K562 (cell line): ENCODE measurements at regions not wholly inside any gene's neighbourhood (a gene's known extent, or its start where the extent isn't known, plus 50 kb on each side); places are given as distances from the start of the nearest gene placed in this dataset.
A peak's percentile ranks its signal among the peaks of the same experiment; 100 is the strongest.

Source experiments
- ARHGAP35 ChIP-seq: fragments of 450-650 bp; IDR thresholded peaks from 2 replicates; pipeline ENCODE4 v1.6.1; 2018; ENCODE audit not compliant: partially characterized antibody
- CBFA2T3 ChIP-seq: fragments of 450-650 bp; IDR thresholded peaks from 2 replicates; pipeline ENCODE4 v1.6.1; 2017
- CEBPB ChIP-seq: fragments of 450-650 bp; IDR thresholded peaks from 2 replicates; pipeline ENCODE4 v1.6.1; 2016; ENCODE audit warnings: missing genetic modification characterization, missing compliant biosample characterization
- CEBPG ChIP-seq, 3 experiments: fragments of 200-800 bp in 1 of 3; sonication (Bioruptor generic) in 1 of 3; sonication (generic) in 1 of 3; formaldehyde crosslinking in 1 of 3; IDR thresholded peaks in 2 of 3; conservative IDR thresholded peaks in 1 of 3; 2 replicates each; pipeline versions ENCODE4 v1.6.1 to v1.8.0; 2016 to 2022; ENCODE audit warnings: missing compliant biosample characterization in 2 of 3, missing genetic modification characterization in 2 of 3, mild to moderate bottlenecking in 1 of 3, missing genetic modification reagents in 1 of 3
- CEBPZ ChIP-seq: fragments of 150-350 bp; IDR thresholded peaks from 2 replicates; pipeline ENCODE4 v1.6.1; 2014; ENCODE audit warnings: low read depth, mild to moderate bottlenecking, low read length, borderline replicate concordance
- CXXC5 ChIP-seq: fragments of 250-450 bp; sonication (Bioruptor Pico); IDR thresholded peaks from 2 replicates; pipeline ENCODE4 v1.8.0; 2022; ENCODE audit warnings: inconsistent platforms, mild to moderate bottlenecking, moderate library complexity
- FIP1L1 ChIP-seq: fragments of 200-400 bp; formaldehyde crosslinking; IDR thresholded peaks from 2 replicates; pipeline ENCODE4 v1.6.1; 2018; ENCODE audit warnings: mild to moderate bottlenecking, low read depth, low read length; ENCODE audit not compliant: poor library complexity, severe bottlenecking
- FOXM1 ChIP-seq, 2 experiments: fragments of 450-650 bp in 1 of 2; sonication (generic) in 1 of 2; formaldehyde crosslinking in 1 of 2; IDR thresholded peaks; 2 replicates each; pipeline versions ENCODE4 v1.6.1 to v1.9.0; 2017 to 2022; ENCODE audit warnings: low read depth in 2 of 2, mild to moderate bottlenecking in 2 of 2, missing genetic modification reagents in 1 of 2, moderate library complexity in 1 of 2
- HDAC2 ChIP-seq: fragments of 450-650 bp; IDR thresholded peaks from 2 replicates; pipeline ENCODE4 v1.6.1; 2016; ENCODE audit warnings: mild to moderate bottlenecking
- NKRF ChIP-seq: fragments of 450-650 bp; IDR thresholded peaks from 2 replicates; pipeline ENCODE4 v1.6.1; 2016; ENCODE audit warnings: borderline replicate concordance
- NR4A1 ChIP-seq, 2 experiments: fragments of 250-450 bp in 1 of 2; fragments of 450-650 bp in 1 of 2; sonication (Bioruptor Pico) in 1 of 2; IDR thresholded peaks; 2 replicates each; pipeline versions ENCODE4 v1.4.0 to v1.6.1; 2016 to 2020; ENCODE audit warnings: mild to moderate bottlenecking in 2 of 2, missing compliant biosample characterization in 1 of 2, missing genetic modification characterization in 1 of 2, moderate library complexity in 1 of 2
- SLC30A9 ChIP-seq: fragments of 250-450 bp; sonication (Bioruptor Pico); IDR thresholded peaks from 2 replicates; pipeline ENCODE4 v1.8.0; 2022; ENCODE audit warnings: mild to moderate bottlenecking, moderate library complexity
- SRSF1 ChIP-seq: fragments of 200-400 bp; formaldehyde crosslinking; IDR thresholded peaks from 2 replicates; pipeline ENCODE4 v1.6.1; 2017; ENCODE audit warnings: mild to moderate bottlenecking, low read depth, low read length, moderate library complexity
- SRSF9 ChIP-seq: fragments of 200-400 bp; formaldehyde crosslinking; IDR thresholded peaks from 2 replicates; pipeline ENCODE4 v1.6.1; 2017; ENCODE audit warnings: low read depth, low read length, borderline replicate concordance
- THAP12 ChIP-seq: fragments of 250-450 bp; sonication (Bioruptor Pico); IDR thresholded peaks from 2 replicates; pipeline ENCODE4 v1.9.0; 2021; ENCODE audit warnings: mild to moderate bottlenecking, inconsistent platforms
- WHSC1 ChIP-seq: IDR thresholded peaks from one replicate; pipeline ENCODE4 v1.6.1; 2012; ENCODE audit warnings: low read length, control low read depth, inconsistent platforms
- ZNF140 ChIP-seq: fragments of 250-450 bp; sonication (Bioruptor Pico); IDR thresholded peaks from 2 replicates; pipeline ENCODE4 v1.8.0; 2021; ENCODE audit warnings: moderate library complexity, mild to moderate bottlenecking, inconsistent platforms
- ZNF444 ChIP-seq: fragments of 250-450 bp; sonication (Bioruptor Pico); IDR thresholded peaks from 2 replicates; pipeline ENCODE4 v1.4.0; 2020; ENCODE audit warnings: mild to moderate bottlenecking, moderate library complexity
- ZNF707 ChIP-seq: fragments of 250-450 bp; sonication (Bioruptor Pico); conservative IDR thresholded peaks from 2 replicates; pipeline ENCODE4 v1.8.0; 2022; ENCODE audit warnings: inconsistent platforms, mild to moderate bottlenecking, moderate library complexity
- ZNF75A ChIP-seq: fragments of 450-650 bp; formaldehyde crosslinking; IDR thresholded peaks from 2 replicates; pipeline ENCODE4 v1.4.0; 2020; ENCODE audit warnings: mild to moderate bottlenecking
- ZNF77 ChIP-seq: fragments of 250-450 bp; sonication (Bioruptor Pico); IDR thresholded peaks from 2 replicates; pipeline ENCODE4 v1.5.0; 2020
- ZNF785 ChIP-seq: fragments of 250-450 bp; sonication (Bioruptor Pico); IDR thresholded peaks from 2 replicates; pipeline ENCODE4 v1.4.0; 2020; ENCODE audit warnings: mild to moderate bottlenecking

- TF ChIP-seq NR4A1 (CRISPR knock-in tag; IDR thresholded peaks at IDR 0.05) (no peak), NR4A1 (tag; IDR thresholded peaks at IDR 0.05) (no peak), CEBPG (CRISPR knock-in tag; IDR thresholded peaks at IDR 0.05) (no peak), CEBPG (tag; conservative IDR thresholded peaks at IDR 0.05 in 1 of 2, IDR thresholded peaks at IDR 0.05 in 1 of 2) (peak in 1 of 2 experiments; percentile 49; a peak in 1 of 4 replicates), ZNF75A (CRISPR knock-in tag) (no peak), WHSC1 (no peak), ZNF707 (CRISPR knock-in tag) (peak; percentile 77), CXXC5 (CRISPR knock-in tag) (no peak), HDAC2 (no peak), ZNF444 (no peak), THAP12 (CRISPR knock-in tag) (no peak), CBFA2T3 (no peak), CEBPB (tag) (no peak), SLC30A9 (peak; percentile 88; the same call in 1 of the 2 replicates), FIP1L1 (no peak), NKRF (no peak), ZNF785 (CRISPR knock-in tag) (no peak), SRSF1 (no peak), ARHGAP35 (no peak), ZNF77 (CRISPR knock-in tag) (0 out of 2 replicates have a peak, but pooled peaks have one; percentile 78), ZNF140 (CRISPR knock-in tag) (peak; percentile 74), SRSF9 (no peak), FOXM1 (IDR thresholded peaks at IDR 0.05; ENCODE audit: low read depth) (no peak), FOXM1 (CRISPR knock-in tag; IDR thresholded peaks at IDR 0.05; ENCODE audit: low read depth) (no peak), CEBPZ (no peak)
Measured at GRCh38 chr2:236459393-236459792, 110.2 kb upstream of the ACKR3 start (continued).
